Stimulated activated naive CD4-positive, alpha-beta T cell (primary cell): ENCODE measurements at regions not wholly inside any gene's neighbourhood (a gene's known extent, or its start where the extent isn't known, plus 50 kb on each side); places are given as distances from the start of the nearest gene placed in this dataset.
"Not testable (repeated sequence)": the region's sequence is repeated elsewhere in the genome, so short reads cannot be mapped to it uniquely, and the experiment has no call there.

Experiments
- DNase-seq, 6 experiments: peaks; one replicate each; lab custom pipeline; 2025; lab: John Stamatoyannopoulos, UW

- DNase-seq: no peak
These were observed 150.6 kb upstream of the UBE2E3 start for GRCh38 chr2:180829836-180830235.

- no peak for DNase-seq
These were observed 151.1 kb upstream of the UBE2E3 start for GRCh38 chr2:180829261-180829660.

GRCh38 chr2:180828756-180829155 lies 151.6 kb upstream of the UBE2E3 start:
- no peak for DNase-seq

GRCh38 chr2:180823546-180824141 lies 156.8 kb upstream of the UBE2E3 start:
- no peak for DNase-seq

- DNase-seq: no peak
These were observed 161.3 kb upstream of the UBE2E3 start for GRCh38 chr2:180819106-180819505.

- not testable (repeated sequence) for DNase-seq
These were observed 161.7 kb upstream of the UBE2E3 start for GRCh38 chr2:180818700-180819099.

- DNase-seq: no peak
These were observed 181.3 kb upstream of the UBE2E3 start for GRCh38 chr2:180799141-180799540.

- no peak for DNase-seq
These were observed 189.5 kb upstream of the UBE2E3 start for GRCh38 chr2:180790891-180791290.

- no peak for DNase-seq
These were observed 193.1 kb upstream of the UBE2E3 start for GRCh38 chr2:180787330-180787729.

GRCh38 chr2:180781276-180781675 lies 199.1 kb upstream of the UBE2E3 start:
- no peak for DNase-seq

- no peak for DNase-seq
These were observed 202.1 kb upstream of the UBE2E3 start for GRCh38 chr2:180778291-180778690.

GRCh38 chr2:180776921-180777320 lies 203.5 kb upstream of the UBE2E3 start:
- no peak for DNase-seq

- DNase-seq: no peak
These were observed 204.7 kb upstream of the UBE2E3 start for GRCh38 chr2:180775711-180776110.

- not testable (repeated sequence) for DNase-seq
These were observed 215.1 kb upstream of the UBE2E3 start for GRCh38 chr2:180765316-180765715.

- no peak for DNase-seq
These were observed 217.0 kb upstream of the UBE2E3 start for GRCh38 chr2:180763263-180763989.

GRCh38 chr2:180761224-180761623 lies 219.2 kb upstream of the UBE2E3 start:
- no peak for DNase-seq

- DNase-seq: no peak
These were observed 220.8 kb upstream of the UBE2E3 start for GRCh38 chr2:180759631-180760030.

GRCh38 chr2:180753809-180754761 lies 226.3 kb upstream of the UBE2E3 start:
- no peak for DNase-seq

GRCh38 chr2:180751306-180751920 lies 229.0 kb upstream of the UBE2E3 start:
- no peak for DNase-seq

- DNase-seq: no peak
These were observed 232.7 kb upstream of the UBE2E3 start for GRCh38 chr2:180747728-180748127.

GRCh38 chr2:180743401-180743800 lies 237.0 kb upstream of the UBE2E3 start:
- DNase-seq: no peak

GRCh38 chr2:180742801-180743200 lies 237.6 kb upstream of the UBE2E3 start:
- no peak for DNase-seq
